ENCODE measurements at regions not wholly inside any gene's neighbourhood (a gene's known extent, or its start where the extent isn't known, plus 50 kb on each side); places are given as distances from the start of the nearest gene placed in this dataset.

DNA sequence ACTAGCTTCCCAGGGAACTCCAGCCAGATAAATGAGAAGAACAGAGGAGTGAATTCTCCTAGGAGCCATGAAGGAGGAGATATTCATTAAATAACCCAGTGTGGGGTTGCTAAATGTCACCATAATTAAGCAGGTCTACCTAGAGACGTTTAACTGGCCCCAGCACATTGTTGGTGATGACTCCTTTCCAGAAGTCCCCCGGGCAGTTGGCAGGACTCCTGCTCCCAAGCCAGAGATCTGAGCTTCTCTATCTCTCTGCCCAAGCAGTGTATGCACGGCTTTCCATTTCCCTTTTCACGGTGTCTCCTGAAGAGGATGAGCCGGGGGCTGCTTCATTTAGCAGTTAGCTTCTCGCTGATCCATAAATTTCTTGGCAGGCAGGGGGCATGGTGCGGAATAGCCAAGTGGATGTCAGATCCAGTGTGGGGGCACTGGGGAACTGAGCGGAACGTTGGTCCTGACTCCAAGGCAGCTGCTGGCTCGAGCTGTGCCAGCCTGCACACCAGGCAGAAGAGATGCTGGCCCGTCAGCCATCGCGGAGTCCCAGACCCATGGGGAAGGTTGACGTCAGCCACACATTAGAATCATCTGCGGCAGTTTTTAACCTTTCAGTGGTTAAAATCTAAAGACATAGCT is 142.0 kb upstream of the NPY start:
- FAIRE-seq = no peak
- no peak for TF ChIP-seq EZH2 (IDR thresholded peaks at IDR 0.05; ENCODE audit: borderline replicate concordance, low read depth, low read length, severe bottlenecking)
- TF ChIP-seq, protein P1, sequence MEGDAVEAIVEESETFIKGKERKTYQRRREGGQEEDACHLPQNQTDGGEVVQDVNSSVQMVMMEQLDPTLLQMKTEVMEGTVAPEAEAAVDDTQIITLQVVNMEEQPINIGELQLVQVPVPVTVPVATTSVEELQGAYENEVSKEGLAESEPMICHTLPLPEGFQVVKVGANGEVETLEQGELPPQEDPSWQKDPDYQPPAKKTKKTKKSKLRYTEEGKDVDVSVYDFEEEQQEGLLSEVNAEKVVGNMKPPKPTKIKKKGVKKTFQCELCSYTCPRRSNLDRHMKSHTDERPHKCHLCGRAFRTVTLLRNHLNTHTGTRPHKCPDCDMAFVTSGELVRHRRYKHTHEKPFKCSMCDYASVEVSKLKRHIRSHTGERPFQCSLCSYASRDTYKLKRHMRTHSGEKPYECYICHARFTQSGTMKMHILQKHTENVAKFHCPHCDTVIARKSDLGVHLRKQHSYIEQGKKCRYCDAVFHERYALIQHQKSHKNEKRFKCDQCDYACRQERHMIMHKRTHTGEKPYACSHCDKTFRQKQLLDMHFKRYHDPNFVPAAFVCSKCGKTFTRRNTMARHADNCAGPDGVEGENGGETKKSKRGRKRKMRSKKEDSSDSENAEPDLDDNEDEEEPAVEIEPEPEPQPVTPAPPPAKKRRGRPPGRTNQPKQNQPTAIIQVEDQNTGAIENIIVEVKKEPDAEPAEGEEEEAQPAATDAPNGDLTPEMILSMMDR (IDR thresholded peaks at IDR 0.05; ENCODE audit: extremely low read depth in 1 of 2, insufficient read depth in 1 of 2, low read depth in 1 of 2, low read length in 2 of 2) = no peak
- TF ChIP-seq GATA2 (IDR thresholded peaks at IDR 0.05; ENCODE audit: insufficient read depth, insufficient read length, low read depth, low read length) = no peak
- no peak for TF ChIP-seq POLR2A (IDR thresholded peaks at IDR 0.05; ENCODE audit: low read depth, low read length)
- TF ChIP-seq, protein P2, sequence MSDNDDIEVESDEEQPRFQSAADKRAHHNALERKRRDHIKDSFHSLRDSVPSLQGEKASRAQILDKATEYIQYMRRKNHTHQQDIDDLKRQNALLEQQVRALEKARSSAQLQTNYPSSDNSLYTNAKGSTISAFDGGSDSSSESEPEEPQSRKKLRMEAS (IDR thresholded peaks at IDR 0.05; ENCODE audit: insufficient read depth, insufficient read length) = no peak
- no peak for TF ChIP-seq FOS (IDR thresholded peaks at IDR 0.05; ENCODE audit: borderline replicate concordance, insufficient read depth, low read length)
- no peak for TF ChIP-seq POLR2AphosphoS5 (IDR thresholded peaks at IDR 0.05; ENCODE audit: insufficient read depth, low read depth, low read length)
- TF ChIP-seq JUN (IDR thresholded peaks at IDR 0.05; ENCODE audit: borderline replicate concordance, insufficient read depth, insufficient read length, low read depth) = no peak
- TF ChIP-seq MYC (IDR thresholded peaks at IDR 0.05; ENCODE audit: low read depth, low read length) = no peak
- no peaks in the 10 kb centered on the region for H4K20me1 ChIP-seq (replicated peaks; ENCODE audit: control insufficient read depth, extremely low read depth, insufficient read depth, low read length)
- BruUV-seq (replicated peaks) = no TSS peak
- H3K79me2 ChIP-seq (ENCODE audit: control insufficient read depth, insufficient read depth, low read length) = no peaks in the 10 kb centered on the region
- H3K27ac ChIP-seq (ENCODE audit: insufficient read depth, low read depth, low read length) = no peak overlapping the region
- no peak for DNase-seq (ENCODE audit: low read depth, low spot score)
- dilution Hi-C loops (cut with MboI; ENCODE audit: extremely low pct_ligation_motif_present, low sequenced_read_pairs) (no loop called here), intact Hi-C loops (cut with micrococcal nuclease) (no loop called here)
- no peaks in the 10 kb centered on the region for H3K4me1 ChIP-seq (ENCODE audit: control insufficient read depth, extremely low read depth, insufficient read depth, low read length)
- H3K4me3 ChIP-seq (replicated peaks in 1 of 3; ENCODE audit: insufficient read depth in 1 of 3, low read depth in 1 of 3, low read length in 3 of 3) = no peak overlapping the region
- CTCF ChIA-PET = no interaction called here
- no peak overlapping the region for H2AFZ ChIP-seq (ENCODE audit: low read depth, low read length)
- H3K27me3 ChIP-seq (ENCODE audit: control insufficient read depth in 2 of 2, insufficient read depth in 2 of 2, low read length in 2 of 2) = no peaks in the 10 kb centered on the region
- no peak overlapping the region for H3K4me2 ChIP-seq (ENCODE audit: insufficient read depth, low read length)
- H3K9me3 ChIP-seq (replicated peaks; ENCODE audit: control insufficient read depth, insufficient read depth, low read length) = no peaks in the 10 kb centered on the region
- no peaks in the 10 kb centered on the region for H3K36me3 ChIP-seq (ENCODE audit: control insufficient read depth in 2 of 2, extremely low read depth in 1 of 2, insufficient read depth in 2 of 2, low read length in 2 of 2)
- POLR2A ChIA-PET = no interaction called here
- no peaks in the 10 kb centered on the region for H3K9me1 ChIP-seq (replicated peaks; ENCODE audit: control insufficient read depth, extremely low read depth, insufficient read depth, low read length)
- H3K9ac ChIP-seq (replicated peaks; ENCODE audit: extremely low read depth, insufficient read depth, low read length) = no peak overlapping the region

Measured in endothelial cell of umbilical vein (primary cell).